K562 (cell line): ENCODE measurements at regions not wholly inside any gene's neighbourhood (a gene's known extent, or its start where the extent isn't known, plus 50 kb on each side); places are given as distances from the start of the nearest gene placed in this dataset.

ENCODE experiments used
- CBX1 ChIP-seq: sonication (generic); IDR thresholded peaks from 2 replicates; pipeline ENCODE4 v1.6.1; 2016; ENCODE audit warnings: antibody characterized with exemption, low read depth, mild to moderate bottlenecking
- CEBPG ChIP-seq, 3 experiments: fragments of 200-800 bp in 1 of 3; sonication (Bioruptor generic) in 1 of 3; sonication (generic) in 1 of 3; formaldehyde crosslinking in 1 of 3; IDR thresholded peaks in 2 of 3; conservative IDR thresholded peaks in 1 of 3; 2 replicates each; pipeline versions ENCODE4 v1.6.1 to v1.8.0; 2016 to 2022; ENCODE audit warnings: missing compliant biosample characterization in 2 of 3, missing genetic modification characterization in 2 of 3, mild to moderate bottlenecking in 1 of 3, missing genetic modification reagents in 1 of 3
- E2F5 ChIP-seq: sonication (generic); formaldehyde crosslinking; IDR thresholded peaks from 2 replicates; pipeline ENCODE4 v1.8.0; 2022; ENCODE audit warnings: mild to moderate bottlenecking, missing genetic modification reagents
- HINFP ChIP-seq: fragments of 450-650 bp; conservative IDR thresholded peaks from 2 replicates; pipeline ENCODE4 v1.6.1; 2016; ENCODE audit warnings: missing genetic modification characterization, low read depth, mild to moderate bottlenecking, control low read depth, missing compliant biosample characterization
- MAZ ChIP-seq, 2 experiments: fragments of 450-650 bp in 1 of 2; sonication (generic) in 1 of 2; formaldehyde crosslinking; IDR thresholded peaks in 1 of 2; conservative IDR thresholded peaks in 1 of 2; 2 replicates each; pipeline versions ENCODE4 v1.4.0 to v1.5.0; 2020; ENCODE audit warnings: mild to moderate bottlenecking in 1 of 2, missing genetic modification reagents in 1 of 2
- RAD21 ChIP-seq, 2 experiments: fragments of 250-450 bp in 1 of 2; fragments of 450-650 bp in 1 of 2; sonication (Bioruptor Pico) in 1 of 2; formaldehyde crosslinking in 1 of 2; IDR thresholded peaks in 1 of 2; conservative IDR thresholded peaks in 1 of 2; 2 replicates each; pipeline versions ENCODE4 v1.4.0 to v1.8.0; 2020 to 2022; ENCODE audit warnings: mild to moderate bottlenecking in 2 of 2, moderate library complexity in 1 of 2
- ZNF184 ChIP-seq: sonication (generic); formaldehyde crosslinking; IDR thresholded peaks from 2 replicates; pipeline ENCODE4 v1.5.0; 2020; ENCODE audit warnings: missing genetic modification reagents
- TF ChIP-seq, protein P1 (sequence below): fragments of 200-600 bp; sonication (generic); IDR thresholded peaks from one replicate; pipeline ENCODE4 v1.6.1; 2012; ENCODE audit warnings: mild to moderate bottlenecking, low read depth, low read length, inconsistent platforms
- TF ChIP-seq, protein P2 (sequence below): fragments of 250-450 bp; sonication (Bioruptor Pico); IDR thresholded peaks from 2 replicates; pipeline ENCODE4 v1.8.0; 2021; ENCODE audit warnings: mild to moderate bottlenecking, moderate library complexity

GRCh38 chr2:64913357-64913869 is 75.8 kb upstream of the SLC1A4 start (continued):
- TF ChIP-seq, protein P1, sequence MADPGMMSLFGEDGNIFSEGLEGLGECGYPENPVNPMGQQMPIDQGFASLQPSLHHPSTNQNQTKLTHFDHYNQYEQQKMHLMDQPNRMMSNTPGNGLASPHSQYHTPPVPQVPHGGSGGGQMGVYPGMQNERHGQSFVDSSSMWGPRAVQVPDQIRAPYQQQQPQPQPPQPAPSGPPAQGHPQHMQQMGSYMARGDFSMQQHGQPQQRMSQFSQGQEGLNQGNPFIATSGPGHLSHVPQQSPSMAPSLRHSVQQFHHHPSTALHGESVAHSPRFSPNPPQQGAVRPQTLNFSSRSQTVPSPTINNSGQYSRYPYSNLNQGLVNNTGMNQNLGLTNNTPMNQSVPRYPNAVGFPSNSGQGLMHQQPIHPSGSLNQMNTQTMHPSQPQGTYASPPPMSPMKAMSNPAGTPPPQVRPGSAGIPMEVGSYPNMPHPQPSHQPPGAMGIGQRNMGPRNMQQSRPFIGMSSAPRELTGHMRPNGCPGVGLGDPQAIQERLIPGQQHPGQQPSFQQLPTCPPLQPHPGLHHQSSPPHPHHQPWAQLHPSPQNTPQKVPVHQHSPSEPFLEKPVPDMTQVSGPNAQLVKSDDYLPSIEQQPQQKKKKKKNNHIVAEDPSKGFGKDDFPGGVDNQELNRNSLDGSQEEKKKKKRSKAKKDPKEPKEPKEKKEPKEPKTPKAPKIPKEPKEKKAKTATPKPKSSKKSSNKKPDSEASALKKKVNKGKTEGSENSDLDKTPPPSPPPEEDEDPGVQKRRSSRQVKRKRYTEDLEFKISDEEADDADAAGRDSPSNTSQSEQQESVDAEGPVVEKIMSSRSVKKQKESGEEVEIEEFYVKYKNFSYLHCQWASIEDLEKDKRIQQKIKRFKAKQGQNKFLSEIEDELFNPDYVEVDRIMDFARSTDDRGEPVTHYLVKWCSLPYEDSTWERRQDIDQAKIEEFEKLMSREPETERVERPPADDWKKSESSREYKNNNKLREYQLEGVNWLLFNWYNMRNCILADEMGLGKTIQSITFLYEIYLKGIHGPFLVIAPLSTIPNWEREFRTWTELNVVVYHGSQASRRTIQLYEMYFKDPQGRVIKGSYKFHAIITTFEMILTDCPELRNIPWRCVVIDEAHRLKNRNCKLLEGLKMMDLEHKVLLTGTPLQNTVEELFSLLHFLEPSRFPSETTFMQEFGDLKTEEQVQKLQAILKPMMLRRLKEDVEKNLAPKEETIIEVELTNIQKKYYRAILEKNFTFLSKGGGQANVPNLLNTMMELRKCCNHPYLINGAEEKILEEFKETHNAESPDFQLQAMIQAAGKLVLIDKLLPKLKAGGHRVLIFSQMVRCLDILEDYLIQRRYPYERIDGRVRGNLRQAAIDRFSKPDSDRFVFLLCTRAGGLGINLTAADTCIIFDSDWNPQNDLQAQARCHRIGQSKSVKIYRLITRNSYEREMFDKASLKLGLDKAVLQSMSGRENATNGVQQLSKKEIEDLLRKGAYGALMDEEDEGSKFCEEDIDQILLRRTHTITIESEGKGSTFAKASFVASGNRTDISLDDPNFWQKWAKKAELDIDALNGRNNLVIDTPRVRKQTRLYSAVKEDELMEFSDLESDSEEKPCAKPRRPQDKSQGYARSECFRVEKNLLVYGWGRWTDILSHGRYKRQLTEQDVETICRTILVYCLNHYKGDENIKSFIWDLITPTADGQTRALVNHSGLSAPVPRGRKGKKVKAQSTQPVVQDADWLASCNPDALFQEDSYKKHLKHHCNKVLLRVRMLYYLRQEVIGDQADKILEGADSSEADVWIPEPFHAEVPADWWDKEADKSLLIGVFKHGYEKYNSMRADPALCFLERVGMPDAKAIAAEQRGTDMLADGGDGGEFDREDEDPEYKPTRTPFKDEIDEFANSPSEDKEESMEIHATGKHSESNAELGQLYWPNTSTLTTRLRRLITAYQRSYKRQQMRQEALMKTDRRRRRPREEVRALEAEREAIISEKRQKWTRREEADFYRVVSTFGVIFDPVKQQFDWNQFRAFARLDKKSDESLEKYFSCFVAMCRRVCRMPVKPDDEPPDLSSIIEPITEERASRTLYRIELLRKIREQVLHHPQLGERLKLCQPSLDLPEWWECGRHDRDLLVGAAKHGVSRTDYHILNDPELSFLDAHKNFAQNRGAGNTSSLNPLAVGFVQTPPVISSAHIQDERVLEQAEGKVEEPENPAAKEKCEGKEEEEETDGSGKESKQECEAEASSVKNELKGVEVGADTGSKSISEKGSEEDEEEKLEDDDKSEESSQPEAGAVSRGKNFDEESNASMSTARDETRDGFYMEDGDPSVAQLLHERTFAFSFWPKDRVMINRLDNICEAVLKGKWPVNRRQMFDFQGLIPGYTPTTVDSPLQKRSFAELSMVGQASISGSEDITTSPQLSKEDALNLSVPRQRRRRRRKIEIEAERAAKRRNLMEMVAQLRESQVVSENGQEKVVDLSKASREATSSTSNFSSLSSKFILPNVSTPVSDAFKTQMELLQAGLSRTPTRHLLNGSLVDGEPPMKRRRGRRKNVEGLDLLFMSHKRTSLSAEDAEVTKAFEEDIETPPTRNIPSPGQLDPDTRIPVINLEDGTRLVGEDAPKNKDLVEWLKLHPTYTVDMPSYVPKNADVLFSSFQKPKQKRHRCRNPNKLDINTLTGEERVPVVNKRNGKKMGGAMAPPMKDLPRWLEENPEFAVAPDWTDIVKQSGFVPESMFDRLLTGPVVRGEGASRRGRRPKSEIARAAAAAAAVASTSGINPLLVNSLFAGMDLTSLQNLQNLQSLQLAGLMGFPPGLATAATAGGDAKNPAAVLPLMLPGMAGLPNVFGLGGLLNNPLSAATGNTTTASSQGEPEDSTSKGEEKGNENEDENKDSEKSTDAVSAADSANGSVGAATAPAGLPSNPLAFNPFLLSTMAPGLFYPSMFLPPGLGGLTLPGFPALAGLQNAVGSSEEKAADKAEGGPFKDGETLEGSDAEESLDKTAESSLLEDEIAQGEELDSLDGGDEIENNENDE: no peak
- TF ChIP-seq CBX1 (no peak), CEBPG (CRISPR knock-in tag; IDR thresholded peaks at IDR 0.05) (no peak), CEBPG (tag; conservative IDR thresholded peaks at IDR 0.05 in 1 of 2, IDR thresholded peaks at IDR 0.05 in 1 of 2) (no peak), MAZ (CRISPR knock-in tag; conservative IDR thresholded peaks at IDR 0.05 in 1 of 2, IDR thresholded peaks at IDR 0.05 in 1 of 2) (0 out of 4 replicates have a peak, but pooled peaks of 1 of the 2 experiments have one; percentile 21), HINFP (tag) (no peak), ZNF184 (CRISPR knock-in tag) (no peak), E2F5 (CRISPR knock-in tag) (no peak), RAD21 (CRISPR knock-in tag; conservative IDR thresholded peaks at IDR 0.05 in 1 of 2, IDR thresholded peaks at IDR 0.05 in 1 of 2) (peak; percentile 34 to 75; a peak in 2 of 4 replicates)
- TF ChIP-seq, protein P2, sequence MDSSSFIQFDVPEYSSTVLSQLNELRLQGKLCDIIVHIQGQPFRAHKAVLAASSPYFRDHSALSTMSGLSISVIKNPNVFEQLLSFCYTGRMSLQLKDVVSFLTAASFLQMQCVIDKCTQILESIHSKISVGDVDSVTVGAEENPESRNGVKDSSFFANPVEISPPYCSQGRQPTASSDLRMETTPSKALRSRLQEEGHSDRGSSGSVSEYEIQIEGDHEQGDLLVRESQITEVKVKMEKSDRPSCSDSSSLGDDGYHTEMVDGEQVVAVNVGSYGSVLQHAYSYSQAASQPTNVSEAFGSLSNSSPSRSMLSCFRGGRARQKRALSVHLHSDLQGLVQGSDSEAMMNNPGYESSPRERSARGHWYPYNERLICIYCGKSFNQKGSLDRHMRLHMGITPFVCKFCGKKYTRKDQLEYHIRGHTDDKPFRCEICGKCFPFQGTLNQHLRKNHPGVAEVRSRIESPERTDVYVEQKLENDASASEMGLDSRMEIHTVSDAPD (CRISPR knock-in tag): no peak
